ENCODE measurements at regions not wholly inside any gene's neighbourhood (a gene's known extent, or its start where the extent isn't known, plus 50 kb on each side); places are given as distances from the start of the nearest gene placed in this dataset.

GRCh38 chr5:33276628-33276950 is 164.2 kb upstream of the TARS1 start:
- no peak for TF ChIP-seq MAX (IDR thresholded peaks at IDR 0.05)
- no peak for TF ChIP-seq EP300 (IDR thresholded peaks at IDR 0.05; ENCODE audit: borderline replicate concordance)
- TF ChIP-seq, protein P1, sequence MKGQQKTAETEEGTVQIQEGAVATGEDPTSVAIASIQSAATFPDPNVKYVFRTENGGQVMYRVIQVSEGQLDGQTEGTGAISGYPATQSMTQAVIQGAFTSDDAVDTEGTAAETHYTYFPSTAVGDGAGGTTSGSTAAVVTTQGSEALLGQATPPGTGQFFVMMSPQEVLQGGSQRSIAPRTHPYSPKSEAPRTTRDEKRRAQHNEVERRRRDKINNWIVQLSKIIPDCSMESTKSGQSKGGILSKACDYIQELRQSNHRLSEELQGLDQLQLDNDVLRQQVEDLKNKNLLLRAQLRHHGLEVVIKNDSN (IDR thresholded peaks at IDR 0.05): no peak
- no peak for TF ChIP-seq EGR1 (IDR thresholded peaks at IDR 0.05)
- no peak for TF ChIP-seq CEBPB (IDR thresholded peaks at IDR 0.05)
- TF ChIP-seq CREB1 (IDR thresholded peaks at IDR 0.05; ENCODE audit: low read depth): no peak
- TF ChIP-seq RAD21 (IDR thresholded peaks at IDR 0.05; ENCODE audit: low read depth): no peak
- no peak for TF ChIP-seq REST (IDR thresholded peaks at IDR 0.05; ENCODE audit: low read depth)
- TF ChIP-seq YY1 (IDR thresholded peaks at IDR 0.05; ENCODE audit: low read depth): no peak
- no peak for TF ChIP-seq NFIC (IDR thresholded peaks at IDR 0.05)
